ENCODE measurements at regions not wholly inside any gene's neighbourhood (a gene's known extent, or its start where the extent isn't known, plus 50 kb on each side); places are given as distances from the start of the nearest gene placed in this dataset.
"Not testable (repeated sequence)": the region's sequence is repeated elsewhere in the genome, so short reads cannot be mapped to it uniquely, and the experiment has no call there.

- H3K27ac ChIP-seq (replicated peaks in 1 of 4): no peak overlapping the region
- DNase-seq (ENCODE audit: extremely low spot score): no peak
- TF ChIP-seq POLR2A (IDR thresholded peaks at IDR 0.05; ENCODE audit: low read depth) (no peak), POLR2AphosphoS5 (IDR thresholded peaks at IDR 0.05) (no peak), EP300 (IDR thresholded peaks at IDR 0.05) (no peak)
- TF ChIP-seq, protein P1, sequence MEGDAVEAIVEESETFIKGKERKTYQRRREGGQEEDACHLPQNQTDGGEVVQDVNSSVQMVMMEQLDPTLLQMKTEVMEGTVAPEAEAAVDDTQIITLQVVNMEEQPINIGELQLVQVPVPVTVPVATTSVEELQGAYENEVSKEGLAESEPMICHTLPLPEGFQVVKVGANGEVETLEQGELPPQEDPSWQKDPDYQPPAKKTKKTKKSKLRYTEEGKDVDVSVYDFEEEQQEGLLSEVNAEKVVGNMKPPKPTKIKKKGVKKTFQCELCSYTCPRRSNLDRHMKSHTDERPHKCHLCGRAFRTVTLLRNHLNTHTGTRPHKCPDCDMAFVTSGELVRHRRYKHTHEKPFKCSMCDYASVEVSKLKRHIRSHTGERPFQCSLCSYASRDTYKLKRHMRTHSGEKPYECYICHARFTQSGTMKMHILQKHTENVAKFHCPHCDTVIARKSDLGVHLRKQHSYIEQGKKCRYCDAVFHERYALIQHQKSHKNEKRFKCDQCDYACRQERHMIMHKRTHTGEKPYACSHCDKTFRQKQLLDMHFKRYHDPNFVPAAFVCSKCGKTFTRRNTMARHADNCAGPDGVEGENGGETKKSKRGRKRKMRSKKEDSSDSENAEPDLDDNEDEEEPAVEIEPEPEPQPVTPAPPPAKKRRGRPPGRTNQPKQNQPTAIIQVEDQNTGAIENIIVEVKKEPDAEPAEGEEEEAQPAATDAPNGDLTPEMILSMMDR (IDR thresholded peaks at IDR 0.05): no peak
- H3K9me3 ChIP-seq: no peaks in the 10 kb centered on the region
- intact Hi-C loops (cut with DNase I): no loop called here
- WGBS: 39% methylated on average over 28 of the region's 29 CpGs
- H3K4me3 ChIP-seq: peak overlapping the region in 2 of 4 donors; percentile 6 to 16
- H3K4me1 ChIP-seq: peaks cover 9 to 16% (median 10%) of the 10 kb centered on the region in 4 donors
- peaks cover 0 to 53% (median 8%) of the 10 kb centered on the region in 4 donors for H3K27me3 ChIP-seq
- H3K36me3 ChIP-seq: no peaks in the 10 kb centered on the region
These were observed 120.3 kb downstream of the PPIAL4G start for GRCh38 chr1:148362626-148363438.

DNA sequence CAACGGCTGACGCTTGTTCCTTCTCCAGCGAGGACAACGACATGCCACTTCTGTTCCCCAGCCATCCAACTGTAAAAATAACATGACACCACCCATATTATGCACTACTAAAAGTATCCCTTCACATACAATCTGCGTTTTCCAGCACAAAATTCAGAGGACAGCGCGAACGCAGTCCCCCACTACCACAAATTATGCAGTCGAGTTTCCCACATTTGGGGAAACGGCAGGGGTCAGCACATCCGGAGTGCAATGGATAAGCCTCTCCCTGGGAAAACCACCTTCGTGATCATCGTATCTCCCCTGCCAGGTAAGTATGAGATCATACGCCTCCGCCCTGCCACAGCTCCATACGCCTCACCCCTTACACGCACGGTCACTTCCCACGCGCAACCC, 120.9 kb downstream of the PPIAL4G start:
- H3K27ac ChIP-seq (replicated peaks in 1 of 4): no peak overlapping the region
- TF ChIP-seq, protein P1 (IDR thresholded peaks at IDR 0.05): no peak
- TF ChIP-seq POLR2AphosphoS5 (IDR thresholded peaks at IDR 0.05) (no peak), EP300 (IDR thresholded peaks at IDR 0.05) (no peak), POLR2A (IDR thresholded peaks at IDR 0.05; ENCODE audit: low read depth) (no peak)
- DNase-seq (ENCODE audit: extremely low spot score): no peak
- H3K4me1 ChIP-seq: peaks cover 9 to 16% (median 10%) of the 10 kb centered on the region in 4 donors
- WGBS: 20% methylated on average over 17 of the region's 20 CpGs
- H3K27me3 ChIP-seq: peaks cover 0 to 59% (median 8%) of the 10 kb centered on the region in 4 donors
- no peaks in the 10 kb centered on the region for H3K9me3 ChIP-seq
- intact Hi-C loops (cut with DNase I): no loop called here
- H3K4me3 ChIP-seq: peak overlapping the region in 2 of 4 donors; percentile 6 to 16
- no peaks in the 10 kb centered on the region for H3K36me3 ChIP-seq

- TF ChIP-seq, protein P1 (IDR thresholded peaks at IDR 0.05): peak in 1 of 3 experiments; percentile 32
- H3K9me3 ChIP-seq; DNase-seq (ENCODE audit: extremely low spot score); H3K27ac ChIP-seq (replicated peaks in 1 of 4); H3K36me3 ChIP-seq; intact Hi-C loops (cut with DNase I): not testable (repeated sequence)
- H3K4me3 ChIP-seq: peak overlapping the region in 3 of 4 donors; percentile 1 to 27 (median 24)
- H3K27me3 ChIP-seq: peaks cover 0 to 65% (median 11%) of the 10 kb centered on the region in 4 donors
- H3K4me1 ChIP-seq: peaks cover 9 to 16% (median 10%) of the 10 kb centered on the region in 4 donors
- 20% methylated on average over 34 of the region's 34 CpGs for WGBS
These were observed 121.5 kb downstream of the PPIAL4G start for GRCh38 chr1:148361427-148362215.

GRCh38 chr1:148357037-148357436, 126.1 kb downstream of the PPIAL4G start:
- intact Hi-C loops (cut with DNase I): no loop called here
- H3K9me3 ChIP-seq: no peaks in the 10 kb centered on the region
- H3K4me3 ChIP-seq: no peak overlapping the region
- WGBS: no CpG with 5 or more reads among the region's 1 CpG
- no peaks in the 10 kb centered on the region for H3K36me3 ChIP-seq
- peaks cover 0 to 95% (median 23%) of the 10 kb centered on the region in 4 donors for H3K27me3 ChIP-seq
- peaks cover 8 to 17% (median 10%) of the 10 kb centered on the region in 4 donors for H3K4me1 ChIP-seq
- TF ChIP-seq POLR2AphosphoS5 (IDR thresholded peaks at IDR 0.05) (no peak), POLR2A (IDR thresholded peaks at IDR 0.05; ENCODE audit: low read depth) (no peak), EP300 (IDR thresholded peaks at IDR 0.05) (no peak)
- TF ChIP-seq, protein P1 (IDR thresholded peaks at IDR 0.05): no peak
- no peak overlapping the region for H3K27ac ChIP-seq (replicated peaks in 1 of 4)
- DNase-seq (ENCODE audit: extremely low spot score): no peak

Measured in esophagus muscularis mucosa (tissue), 4 donors.